ENCODE measurements at regions not wholly inside any gene's neighbourhood (a gene's known extent, or its start where the extent isn't known, plus 50 kb on each side); places are given as distances from the start of the nearest gene placed in this dataset.
A peak's percentile ranks its signal among the peaks of the same experiment; 100 is the strongest.

DNA sequence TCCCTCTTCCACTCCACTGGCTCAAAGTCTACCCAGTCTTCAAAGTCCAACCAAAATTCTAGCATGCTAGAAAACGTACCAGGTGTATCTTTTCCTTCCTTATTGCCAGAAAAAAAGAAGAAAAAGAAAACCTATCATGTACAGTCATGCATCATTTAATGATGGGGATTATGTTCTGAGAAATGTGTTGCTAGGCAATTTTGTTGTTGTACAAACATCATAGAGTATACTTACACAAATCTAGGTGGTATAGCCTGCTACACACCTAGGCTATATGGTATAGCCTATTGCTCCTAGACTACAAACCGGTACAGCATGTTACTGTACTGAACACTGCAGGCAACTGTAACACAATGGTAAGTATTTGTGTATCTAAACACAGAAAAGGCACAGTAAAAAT is 104.8 kb downstream of the SREK1 start:
- H3K4me1 ChIP-seq (ENCODE audit: control insufficient read depth, insufficient read depth, low read length) = peaks cover 3% of the 10 kb centered on the region; the same call in 1 of the 2 replicates
- H3K27ac ChIP-seq (ENCODE audit: extremely low read depth, low read depth, low read length) = no peak overlapping the region
- TF ChIP-seq ZNF558 (tag by site-specific recombination; IDR thresholded peaks at IDR 0.05) = no peak
- TF ChIP-seq, protein P1, sequence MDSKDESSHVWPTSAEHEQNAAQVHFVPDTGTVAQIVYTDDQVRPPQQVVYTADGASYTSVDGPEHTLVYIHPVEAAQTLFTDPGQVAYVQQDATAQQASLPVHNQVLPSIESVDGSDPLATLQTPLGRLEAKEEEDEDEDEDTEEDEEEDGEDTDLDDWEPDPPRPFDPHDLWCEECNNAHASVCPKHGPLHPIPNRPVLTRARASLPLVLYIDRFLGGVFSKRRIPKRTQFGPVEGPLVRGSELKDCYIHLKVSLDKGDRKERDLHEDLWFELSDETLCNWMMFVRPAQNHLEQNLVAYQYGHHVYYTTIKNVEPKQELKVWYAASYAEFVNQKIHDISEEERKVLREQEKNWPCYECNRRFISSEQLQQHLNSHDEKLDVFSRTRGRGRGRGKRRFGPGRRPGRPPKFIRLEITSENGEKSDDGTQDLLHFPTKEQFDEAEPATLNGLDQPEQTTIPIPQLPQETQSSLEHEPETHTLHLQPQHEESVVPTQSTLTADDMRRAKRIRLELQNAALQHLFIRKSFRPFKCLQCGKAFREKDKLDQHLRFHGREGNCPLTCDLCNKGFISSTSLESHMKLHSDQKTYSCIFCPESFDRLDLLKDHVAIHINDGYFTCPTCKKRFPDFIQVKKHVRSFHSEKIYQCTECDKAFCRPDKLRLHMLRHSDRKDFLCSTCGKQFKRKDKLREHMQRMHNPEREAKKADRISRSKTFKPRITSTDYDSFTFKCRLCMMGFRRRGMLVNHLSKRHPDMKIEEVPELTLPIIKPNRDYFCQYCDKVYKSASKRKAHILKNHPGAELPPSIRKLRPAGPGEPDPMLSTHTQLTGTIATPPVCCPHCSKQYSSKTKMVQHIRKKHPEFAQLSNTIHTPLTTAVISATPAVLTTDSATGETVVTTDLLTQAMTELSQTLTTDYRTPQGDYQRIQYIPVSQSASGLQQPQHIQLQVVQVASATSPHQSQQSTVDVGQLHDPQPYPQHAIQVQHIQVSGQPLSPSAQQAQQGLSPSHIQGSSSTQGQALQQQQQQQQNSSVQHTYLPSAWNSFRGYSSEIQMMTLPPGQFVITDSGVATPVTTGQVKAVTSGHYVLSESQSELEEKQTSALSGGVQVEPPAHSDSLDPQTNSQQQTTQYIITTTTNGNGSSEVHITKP (tag by site-specific recombination; IDR thresholded peaks at IDR 0.05) = 0 out of 2 replicates have a peak, but pooled peaks have one; percentile 20
- TF ChIP-seq, protein P2, sequence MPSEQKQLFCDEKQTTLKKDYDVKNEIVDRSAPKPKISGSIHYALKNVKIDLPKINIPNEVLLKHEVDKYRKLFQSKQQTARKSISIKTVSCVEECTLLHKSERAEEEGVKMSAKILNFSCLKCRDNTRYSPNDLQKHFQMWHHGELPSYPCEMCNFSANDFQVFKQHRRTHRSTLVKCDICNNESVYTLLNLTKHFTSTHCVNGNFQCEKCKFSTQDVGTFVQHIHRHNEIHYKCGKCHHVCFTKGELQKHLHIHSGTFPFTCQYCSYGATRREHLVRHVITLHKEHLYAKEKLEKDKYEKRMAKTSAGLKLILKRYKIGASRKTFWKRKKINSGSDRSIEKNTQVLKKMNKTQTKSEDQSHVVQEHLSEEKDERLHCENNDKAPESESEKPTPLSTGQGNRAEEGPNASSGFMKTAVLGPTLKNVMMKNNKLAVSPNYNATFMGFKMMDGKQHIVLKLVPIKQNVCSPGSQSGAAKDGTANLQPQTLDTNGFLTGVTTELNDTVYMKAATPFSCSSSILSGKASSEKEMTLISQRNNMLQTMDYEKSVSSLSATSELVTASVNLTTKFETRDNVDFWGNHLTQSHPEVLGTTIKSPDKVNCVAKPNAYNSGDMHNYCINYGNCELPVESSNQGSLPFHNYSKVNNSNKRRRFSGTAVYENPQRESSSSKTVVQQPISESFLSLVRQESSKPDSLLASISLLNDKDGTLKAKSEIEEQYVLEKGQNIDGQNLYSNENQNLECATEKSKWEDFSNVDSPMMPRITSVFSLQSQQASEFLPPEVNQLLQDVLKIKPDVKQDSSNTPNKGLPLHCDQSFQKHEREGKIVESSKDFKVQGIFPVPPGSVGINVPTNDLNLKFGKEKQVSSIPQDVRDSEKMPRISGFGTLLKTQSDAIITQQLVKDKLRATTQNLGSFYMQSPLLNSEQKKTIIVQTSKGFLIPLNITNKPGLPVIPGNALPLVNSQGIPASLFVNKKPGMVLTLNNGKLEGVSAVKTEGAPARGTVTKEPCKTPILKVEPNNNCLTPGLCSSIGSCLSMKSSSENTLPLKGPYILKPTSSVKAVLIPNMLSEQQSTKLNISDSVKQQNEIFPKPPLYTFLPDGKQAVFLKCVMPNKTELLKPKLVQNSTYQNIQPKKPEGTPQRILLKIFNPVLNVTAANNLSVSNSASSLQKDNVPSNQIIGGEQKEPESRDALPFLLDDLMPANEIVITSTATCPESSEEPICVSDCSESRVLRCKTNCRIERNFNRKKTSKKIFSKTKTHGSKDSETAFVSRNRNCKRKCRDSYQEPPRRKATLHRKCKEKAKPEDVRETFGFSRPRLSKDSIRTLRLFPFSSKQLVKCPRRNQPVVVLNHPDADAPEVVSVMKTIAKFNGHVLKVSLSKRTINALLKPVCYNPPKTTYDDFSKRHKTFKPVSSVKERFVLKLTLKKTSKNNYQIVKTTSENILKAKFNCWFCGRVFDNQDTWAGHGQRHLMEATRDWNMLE (tag by site-specific recombination; conservative IDR thresholded peaks at IDR 0.05; ENCODE audit: low read depth) = no peak
- H3K36me3 ChIP-seq (ENCODE audit: control insufficient read depth in 2 of 2, insufficient read depth in 1 of 2, low read length in 2 of 2) = no peaks in the 10 kb centered on the region
- H3K9me3 ChIP-seq (ENCODE audit: control insufficient read depth, insufficient read depth, low read depth, low read length) = no peaks in the 10 kb centered on the region
- no peak overlapping the region for H3K4me3 ChIP-seq (ENCODE audit: low read depth, low read length)
- ChIA-PET POLR2A (no interaction called here), CTCF (no interaction called here)

GRCh38 chr5:66249920-66250319 is 105.8 kb downstream of the SREK1 start:
- ChIA-PET POLR2A (no interaction called here), CTCF (interaction anchor here (0.6 to 0.7 kb wide), 2 partner anchors 63 to 75 kb away, joined by 3 to 4 read pairs; no protein-coding TSS in a partner anchor)
- no peak overlapping the region for H3K27ac ChIP-seq (ENCODE audit: extremely low read depth, low read depth, low read length)
- TF ChIP-seq ZNF776 (tag by site-specific recombination; IDR thresholded peaks at IDR 0.05; ENCODE audit: borderline replicate concordance) (no peak), ZNF391 (tag by site-specific recombination; IDR thresholded peaks at IDR 0.05; ENCODE audit: borderline replicate concordance, low read depth) (no peak), KLF17 (tag by site-specific recombination; IDR thresholded peaks at IDR 0.05) (no peak), ZBTB44 (tag by site-specific recombination; IDR thresholded peaks at IDR 0.05) (no peak), ZNF404 (tag by site-specific recombination; IDR thresholded peaks at IDR 0.05) (no peak), ZSCAN23 (tag by site-specific recombination; IDR thresholded peaks at IDR 0.05) (no peak), ZNF626 (tag by site-specific recombination; IDR thresholded peaks at IDR 0.05) (no peak), ZNF747 (tag by site-specific recombination; IDR thresholded peaks at IDR 0.05) (no peak)
- TF ChIP-seq, protein P3, sequence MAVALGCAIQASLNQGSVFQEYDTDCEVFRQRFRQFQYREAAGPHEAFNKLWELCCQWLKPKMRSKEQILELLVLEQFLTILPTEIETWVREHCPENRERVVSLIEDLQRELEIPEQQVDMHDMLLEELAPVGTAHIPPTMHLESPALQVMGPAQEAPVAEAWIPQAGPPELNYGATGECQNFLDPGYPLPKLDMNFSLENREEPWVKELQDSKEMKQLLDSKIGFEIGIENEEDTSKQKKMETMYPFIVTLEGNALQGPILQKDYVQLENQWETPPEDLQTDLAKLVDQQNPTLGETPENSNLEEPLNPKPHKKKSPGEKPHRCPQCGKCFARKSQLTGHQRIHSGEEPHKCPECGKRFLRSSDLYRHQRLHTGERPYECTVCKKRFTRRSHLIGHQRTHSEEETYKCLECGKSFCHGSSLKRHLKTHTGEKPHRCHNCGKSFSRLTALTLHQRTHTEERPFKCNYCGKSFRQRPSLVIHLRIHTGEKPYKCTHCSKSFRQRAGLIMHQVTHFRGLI (tag by site-specific recombination; IDR thresholded peaks at IDR 0.05) = no peak
- H3K9me3 ChIP-seq (ENCODE audit: control insufficient read depth, insufficient read depth, low read depth, low read length) = no peaks in the 10 kb centered on the region
- no peak overlapping the region for H3K4me3 ChIP-seq (ENCODE audit: low read depth, low read length)
- H3K36me3 ChIP-seq (ENCODE audit: control insufficient read depth in 2 of 2, insufficient read depth in 1 of 2, low read length in 2 of 2) = no peaks in the 10 kb centered on the region
- peaks cover 3% of the 10 kb centered on the region; the same call in 1 of the 2 replicates for H3K4me1 ChIP-seq (ENCODE audit: control insufficient read depth, insufficient read depth, low read length)
